ENCODE measurements at regions not wholly inside any gene's neighbourhood (a gene's known extent, or its start where the extent isn't known, plus 50 kb on each side); places are given as distances from the start of the nearest gene placed in this dataset.
"Not testable (repeated sequence)": the region's sequence is repeated elsewhere in the genome, so short reads cannot be mapped to it uniquely, and the experiment has no call there.

DNA sequence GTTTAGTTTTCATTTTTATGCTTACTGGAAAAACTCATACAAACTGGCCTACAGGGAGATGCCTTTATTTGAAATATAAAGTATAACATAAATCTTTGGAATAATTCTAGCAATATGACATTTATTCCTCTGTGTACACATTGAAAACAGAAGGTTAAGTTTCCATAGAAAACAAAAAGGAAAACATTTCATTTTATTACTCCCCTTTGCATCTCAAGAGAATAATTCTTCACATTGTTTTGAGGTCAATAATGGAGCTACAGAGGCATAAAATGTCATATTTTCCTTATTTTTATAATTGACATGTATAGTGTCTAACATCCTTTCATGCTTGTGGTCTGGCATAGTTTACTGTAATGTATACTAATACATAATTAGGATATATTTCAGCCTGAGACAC, 187.6 kb upstream of the AGTR1 start:
- Histone ChIP-seq H3K27ac (no peak overlapping the region), H3K4me3 (no peak overlapping the region), H3K4me1 (no peaks in the 10 kb centered on the region), H3K9me3 (no peaks in the 10 kb centered on the region), H3K36me3 (ENCODE audit: low read depth, missing control alignments) (no peaks in the 10 kb centered on the region), H3K27me3 (no peaks in the 10 kb centered on the region)
- intact Hi-C loops (cut with DNase I; ENCODE audit: low total_unique reads) = no loop called here
- TF ChIP-seq POLR2A (IDR thresholded peaks at IDR 0.05) (no peak), CTCF (IDR thresholded peaks at IDR 0.05) (no peak)
- DNase-seq = no peak

- no peaks in the 10 kb centered on the region for H3K4me1 ChIP-seq
- TF ChIP-seq POLR2A (IDR thresholded peaks at IDR 0.05) (no peak), CTCF (IDR thresholded peaks at IDR 0.05) (no peak)
- H3K27ac ChIP-seq = no peak overlapping the region
- no peaks in the 10 kb centered on the region for H3K9me3 ChIP-seq
- no peaks in the 10 kb centered on the region for H3K36me3 ChIP-seq (ENCODE audit: low read depth, missing control alignments)
- no peak overlapping the region for H3K4me3 ChIP-seq
- intact Hi-C loops (cut with DNase I; ENCODE audit: low total_unique reads) = no loop called here
- no peaks in the 10 kb centered on the region for H3K27me3 ChIP-seq
- DNase-seq = no peak
Observed at GRCh38 chr3:148510561-148510960, 187.1 kb upstream of the AGTR1 start.

GRCh38 chr3:148512648-148513047, 185.1 kb upstream of the AGTR1 start:
- TF ChIP-seq CTCF (IDR thresholded peaks at IDR 0.05) = no peak
- no peak for TF ChIP-seq POLR2A (IDR thresholded peaks at IDR 0.05)
- intact Hi-C loops (cut with DNase I; ENCODE audit: low total_unique reads) = no loop called here
- no peaks in the 10 kb centered on the region for H3K27me3 ChIP-seq
- H3K27ac ChIP-seq = no peak overlapping the region
- no peaks in the 10 kb centered on the region for H3K36me3 ChIP-seq (ENCODE audit: low read depth, missing control alignments)
- no peak for DNase-seq
- no peak overlapping the region for H3K4me3 ChIP-seq
- H3K9me3 ChIP-seq = no peaks in the 10 kb centered on the region
- H3K4me1 ChIP-seq = no peaks in the 10 kb centered on the region

DNA sequence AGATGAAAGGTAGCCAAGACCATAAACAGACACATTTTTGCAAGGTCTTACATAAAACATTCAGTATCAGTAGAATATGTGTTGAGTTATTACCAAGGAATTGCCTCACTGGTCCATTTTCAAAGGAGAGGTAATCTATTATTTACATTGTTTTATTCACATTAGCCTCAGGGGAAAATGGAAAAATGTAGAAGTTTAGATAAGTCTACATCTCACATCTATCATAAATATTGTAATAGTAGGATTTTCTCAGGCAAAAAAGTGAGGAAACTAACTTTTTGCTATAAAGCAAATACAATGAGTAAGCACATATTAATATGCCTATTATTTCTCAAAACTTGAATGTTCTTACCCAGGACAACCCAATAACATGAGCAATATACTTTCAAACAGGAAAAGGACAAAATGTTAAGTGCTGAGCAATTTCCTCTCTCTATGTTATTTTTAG, 184.6 kb upstream of the AGTR1 start:
- no peaks in the 10 kb centered on the region for H3K4me1 ChIP-seq
- H3K4me3 ChIP-seq = no peak overlapping the region
- no peak overlapping the region for H3K27ac ChIP-seq
- DNase-seq = no peak
- no peak for TF ChIP-seq POLR2A (IDR thresholded peaks at IDR 0.05)
- no peak for TF ChIP-seq CTCF (IDR thresholded peaks at IDR 0.05)
- H3K9me3 ChIP-seq = no peaks in the 10 kb centered on the region
- intact Hi-C loops (cut with DNase I; ENCODE audit: low total_unique reads) = no loop called here
- no peaks in the 10 kb centered on the region for H3K27me3 ChIP-seq
- no peaks in the 10 kb centered on the region for H3K36me3 ChIP-seq (ENCODE audit: low read depth, missing control alignments)

DNA sequence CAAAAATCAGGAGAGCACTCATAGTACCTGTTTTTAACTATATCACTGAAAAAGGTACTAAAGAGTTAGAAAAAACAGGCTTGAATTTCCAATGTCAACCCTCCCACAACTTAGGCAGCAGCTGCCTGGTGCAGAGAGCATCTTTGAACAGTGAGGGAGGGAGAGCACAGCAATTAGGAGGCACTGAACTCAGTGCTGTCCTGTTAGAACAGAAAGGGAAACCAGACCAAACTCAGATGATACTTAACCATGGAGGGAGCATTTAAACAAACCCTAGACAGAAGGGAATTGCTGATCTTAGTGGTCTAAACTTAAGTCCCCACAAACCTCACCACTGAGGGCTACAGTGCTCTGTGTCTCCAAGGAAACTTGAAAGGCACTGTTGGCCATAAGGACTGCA, 179.2 kb upstream of the AGTR1 start:
- TF ChIP-seq POLR2A (IDR thresholded peaks at IDR 0.05) (no peak), CTCF (IDR thresholded peaks at IDR 0.05) (no peak)
- no peaks in the 10 kb centered on the region for H3K27me3 ChIP-seq
- H3K27ac ChIP-seq = no peak overlapping the region
- no peak for DNase-seq
- H3K4me1 ChIP-seq = no peaks in the 10 kb centered on the region
- no peak overlapping the region for H3K4me3 ChIP-seq
- no peaks in the 10 kb centered on the region for H3K9me3 ChIP-seq
- intact Hi-C loops (cut with DNase I; ENCODE audit: low total_unique reads) = no loop called here
- H3K36me3 ChIP-seq (ENCODE audit: low read depth, missing control alignments) = no peaks in the 10 kb centered on the region

DNA sequence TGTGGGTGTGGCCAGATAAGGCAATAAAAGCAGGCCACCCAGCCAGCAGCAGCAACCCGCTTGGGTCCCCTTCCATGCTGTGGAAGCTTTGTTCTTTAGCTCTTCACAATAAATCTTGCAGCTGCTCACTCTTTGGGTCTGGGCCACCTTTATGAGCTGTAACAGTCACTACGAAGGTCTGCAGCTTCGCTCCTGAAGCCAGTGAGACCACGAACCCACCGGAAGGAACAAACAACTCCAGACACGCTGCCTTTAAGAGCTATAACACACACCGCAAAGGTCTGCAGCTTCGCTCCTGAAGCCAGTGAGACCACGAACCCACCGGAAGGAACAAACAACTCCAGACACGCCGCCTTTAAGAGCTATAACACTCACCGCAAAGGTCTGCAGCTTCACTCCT, 172.1 kb upstream of the AGTR1 start:
- H3K4me1 ChIP-seq; H3K27ac ChIP-seq; H3K36me3 ChIP-seq (ENCODE audit: low read depth, missing control alignments); intact Hi-C loops (cut with DNase I; ENCODE audit: low total_unique reads); H3K27me3 ChIP-seq; H3K4me3 ChIP-seq; DNase-seq; H3K9me3 ChIP-seq: not testable (repeated sequence)
- 79 to 87% methylated on average over 13 of the region's 13 CpGs for WGBS, 2 donors
